NCI-H1694 (cell line): ENCODE measurements at regions not wholly inside any gene's neighbourhood (a gene's known extent, or its start where the extent isn't known, plus 50 kb on each side); places are given as distances from the start of the nearest gene placed in this dataset.

Experiments used
- DNase-seq: peaks from one replicate; lab custom pipeline; 2025; lab: John Stamatoyannopoulos, UW

DNA sequence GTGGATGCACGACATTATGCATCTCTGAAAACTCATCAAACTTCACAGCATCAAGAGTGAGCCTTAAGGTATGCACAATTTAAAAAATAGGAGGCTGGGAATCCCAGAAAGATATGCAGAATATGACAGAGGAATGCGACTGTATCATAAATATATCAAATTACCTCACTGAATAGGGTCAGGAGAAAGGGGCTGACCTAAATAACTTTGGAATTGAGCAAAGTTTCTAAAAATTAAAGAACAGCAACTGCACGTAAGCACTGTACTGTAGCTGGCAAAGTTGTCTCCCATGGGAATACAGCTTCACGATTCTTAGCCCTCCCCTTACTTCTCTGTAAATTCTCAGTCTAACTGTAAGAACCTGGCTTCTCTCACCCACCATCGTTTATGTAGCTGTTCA is 397.4 kb upstream of the ZFP42 start:
- no peak for DNase-seq

DNA sequence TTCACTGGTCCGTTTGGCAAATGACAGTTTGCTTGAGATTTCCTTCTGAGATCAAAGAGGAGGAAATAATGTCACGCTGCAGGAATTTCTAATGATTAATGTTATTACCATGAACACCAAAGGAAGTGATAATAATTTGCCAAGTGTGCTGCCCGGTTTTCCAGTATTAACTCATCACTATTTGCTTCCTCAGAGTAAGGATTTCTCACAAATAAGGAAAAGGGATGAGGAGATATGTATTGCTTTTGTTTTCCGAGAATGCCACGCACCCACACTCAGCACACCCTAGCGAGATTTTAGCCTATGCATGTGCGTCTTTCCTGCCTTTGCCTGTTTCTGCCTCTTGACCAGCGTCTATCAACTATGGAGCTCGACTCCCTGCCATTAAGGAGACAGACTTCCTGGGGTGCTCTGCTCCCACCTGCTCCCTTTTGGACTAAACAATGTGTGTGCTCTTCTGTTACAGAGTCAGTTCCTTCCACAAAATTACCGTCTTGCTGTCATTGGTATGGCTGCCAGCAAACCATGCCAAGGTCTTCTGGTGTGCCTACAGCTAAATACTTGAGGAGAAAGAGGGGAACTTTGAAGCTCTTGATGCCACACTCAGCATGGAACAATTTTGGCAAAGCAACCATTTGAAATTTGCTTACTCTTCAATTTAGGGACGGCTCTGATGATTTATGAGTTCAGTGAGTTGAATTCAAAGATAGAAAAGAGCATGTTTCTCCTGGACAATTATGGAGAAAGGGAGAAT is 393.1 kb upstream of the ZFP42 start:
- no peak for DNase-seq

DNA sequence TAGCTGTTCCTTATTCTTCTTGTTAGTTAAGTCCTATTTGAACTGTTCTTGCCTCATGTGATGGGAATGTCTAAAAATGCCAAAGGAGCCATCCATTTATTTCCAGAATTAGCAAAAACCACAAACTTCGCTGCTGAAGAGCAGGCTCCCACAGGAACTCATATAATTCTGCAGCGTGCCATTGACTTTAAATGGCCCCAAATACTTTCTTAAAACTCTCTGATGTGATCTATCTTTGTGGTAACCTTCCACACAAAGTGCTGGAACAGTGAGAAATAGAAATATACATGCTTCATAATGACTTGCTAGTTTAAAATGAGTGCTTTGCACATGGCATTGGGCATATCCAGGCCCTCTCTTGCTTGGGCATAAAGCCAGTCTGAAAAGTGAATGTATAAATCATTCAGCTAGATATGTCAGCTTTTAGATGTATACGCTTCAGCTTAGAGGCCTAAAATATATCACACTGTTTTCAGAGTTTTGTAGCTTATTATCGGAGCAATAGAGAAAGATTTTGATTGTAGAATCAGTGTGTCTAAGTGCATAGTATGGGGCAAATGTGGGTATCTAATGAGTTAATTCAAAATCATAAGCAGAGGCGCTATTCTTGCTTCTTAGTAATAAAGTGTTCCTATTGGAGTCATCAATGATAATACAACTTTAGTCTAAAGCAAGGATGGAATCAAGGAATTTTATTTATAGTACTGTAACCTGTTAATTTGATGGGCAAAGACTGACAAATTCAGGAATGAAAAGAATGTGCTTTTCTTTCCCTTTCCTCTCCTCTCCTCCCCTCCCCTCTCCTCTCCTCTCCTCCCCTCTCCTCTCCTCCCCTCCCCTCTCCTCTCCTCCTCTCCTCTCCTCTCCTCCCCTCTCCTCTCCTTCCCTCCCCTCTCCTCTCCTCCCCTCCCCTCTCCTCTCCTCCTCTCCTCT is 392.2 kb upstream of the ZFP42 start:
- DNase-seq: no peak

DNA sequence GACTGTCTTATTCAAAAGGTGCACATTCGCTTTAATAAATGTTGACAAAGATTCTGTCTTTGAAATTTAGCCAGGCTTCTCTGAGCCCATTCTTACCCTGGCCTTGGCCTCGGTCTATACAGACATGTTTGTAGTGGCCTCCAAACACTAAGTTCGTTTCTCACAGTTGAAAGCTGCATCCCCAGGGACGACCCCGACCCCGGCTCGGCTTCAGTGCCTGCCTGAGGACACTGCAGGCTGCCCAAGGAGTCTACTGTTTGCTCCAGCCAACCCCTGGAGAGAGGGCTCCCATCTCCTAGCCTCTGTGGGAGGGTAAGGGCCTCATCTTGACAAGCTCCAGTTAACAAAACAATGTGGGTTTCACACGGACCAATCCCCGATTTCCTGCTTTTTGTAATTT is 390.6 kb upstream of the ZFP42 start:
- no peak for DNase-seq

DNA sequence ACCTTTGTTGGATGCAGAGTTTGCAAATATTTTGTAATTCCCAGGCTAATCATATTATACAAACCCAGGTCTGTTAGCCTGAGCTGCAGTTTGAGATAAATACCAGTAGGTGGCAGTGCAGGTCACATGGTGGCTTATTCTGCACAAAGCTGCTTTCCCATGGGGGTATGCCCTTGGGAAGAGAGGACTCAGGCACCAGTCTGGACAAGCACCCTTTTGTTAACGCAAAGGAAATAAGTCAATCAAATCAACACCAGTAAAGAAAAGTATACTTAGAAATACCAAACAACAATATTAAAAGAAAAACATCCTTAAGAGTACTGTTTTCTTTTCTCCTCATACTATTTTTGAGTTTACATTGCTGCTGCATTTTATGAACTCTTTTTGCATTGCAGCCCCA is 389.0 kb upstream of the ZFP42 start:
- peak; percentile 11 for DNase-seq

DNA sequence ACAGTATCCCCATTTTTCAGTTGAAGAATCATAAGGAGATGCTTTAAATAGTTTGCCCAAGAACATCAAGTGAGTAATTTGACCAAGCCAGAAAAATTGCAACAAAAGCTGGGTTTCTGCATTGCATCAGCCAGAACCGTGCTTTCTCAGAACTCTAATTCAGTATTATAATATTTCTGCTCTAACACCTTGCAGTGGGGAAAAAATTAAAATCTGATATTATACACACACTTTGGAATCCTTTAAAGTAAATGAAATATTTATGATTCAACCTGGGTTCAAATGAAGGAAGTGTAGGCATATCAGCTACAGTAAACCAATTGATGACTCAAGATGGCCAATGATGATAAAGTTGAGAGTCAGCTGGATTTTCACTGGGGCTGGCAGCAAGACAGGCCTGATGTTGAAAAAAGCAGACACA is 387.6 kb upstream of the ZFP42 start:
- DNase-seq: no peak

DNA sequence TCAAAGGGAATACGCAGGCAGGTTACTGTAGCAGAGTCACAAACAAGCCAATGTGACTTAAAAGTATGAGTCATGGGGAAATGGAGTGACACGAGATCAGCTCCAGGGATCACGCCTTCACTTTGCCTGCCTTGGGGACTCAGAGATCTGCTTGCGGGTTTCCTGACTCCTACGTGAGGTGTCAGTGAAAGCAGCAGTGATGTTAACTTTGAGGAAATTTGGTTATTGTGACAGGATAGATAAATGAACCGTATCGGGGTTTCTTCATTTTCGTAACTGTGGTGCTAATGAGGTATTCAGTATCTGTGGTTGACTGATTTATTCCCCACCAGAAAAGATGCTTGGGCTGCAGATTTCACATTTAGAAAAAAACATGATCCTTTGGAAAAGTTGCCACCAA is 383.3 kb upstream of the ZFP42 start:
- DNase-seq: no peak

DNA sequence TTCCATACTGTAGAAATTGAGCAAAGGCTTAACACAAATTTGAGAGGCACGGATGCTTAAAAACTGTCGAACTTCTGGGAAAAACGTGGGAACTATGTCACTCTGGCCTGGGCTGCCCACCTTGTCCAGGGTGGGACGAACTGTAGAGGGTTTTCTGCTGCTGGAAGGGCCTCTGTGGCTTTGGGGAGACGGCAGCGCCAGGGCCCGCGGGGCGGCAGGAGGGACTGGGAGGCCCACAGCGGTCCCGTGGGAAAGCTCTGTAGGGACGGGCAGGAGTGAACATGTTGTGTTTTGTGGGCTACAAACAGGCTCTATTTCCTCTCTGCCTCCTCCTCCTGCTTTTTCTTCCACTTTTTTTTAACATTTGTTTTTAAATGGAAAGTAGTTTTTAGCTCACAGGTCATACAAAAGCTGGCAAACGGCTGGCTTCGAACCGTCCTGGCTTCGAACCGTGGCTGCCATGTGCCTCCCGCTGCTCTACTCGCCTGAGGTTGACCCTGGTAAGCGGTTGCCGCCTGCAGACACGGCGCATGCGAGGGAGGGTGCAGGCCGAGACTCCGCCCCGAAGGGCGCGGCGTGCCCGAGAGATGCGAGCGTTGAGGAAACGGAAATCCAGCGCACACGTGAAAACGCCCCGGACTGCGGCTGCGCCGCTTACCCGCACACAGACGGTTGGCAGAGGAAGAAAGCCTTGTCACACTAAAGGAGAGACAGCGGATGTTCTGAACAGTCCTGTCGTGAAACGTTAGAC is 382.3 kb upstream of the ZFP42 start:
- no peak for DNase-seq

DNA sequence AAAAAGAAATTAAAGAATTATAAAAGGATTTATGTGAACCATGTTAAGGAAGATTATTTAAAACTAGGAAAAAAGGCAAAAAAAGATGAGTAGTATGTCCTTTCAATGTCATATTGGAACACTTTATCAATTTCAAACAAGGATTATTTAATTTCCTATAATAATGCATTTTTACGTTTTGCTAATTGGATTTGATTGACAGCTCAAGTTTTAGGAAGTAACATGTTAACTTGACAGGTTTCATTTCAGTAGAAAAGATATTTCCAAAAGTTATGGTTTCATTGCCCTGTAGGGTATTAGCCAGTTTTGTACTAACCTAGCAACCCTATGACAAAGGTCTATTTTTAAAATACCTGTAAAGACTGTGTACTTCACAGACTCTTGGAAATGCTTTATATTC is 379.6 kb upstream of the ZFP42 start:
- no peak for DNase-seq

DNA sequence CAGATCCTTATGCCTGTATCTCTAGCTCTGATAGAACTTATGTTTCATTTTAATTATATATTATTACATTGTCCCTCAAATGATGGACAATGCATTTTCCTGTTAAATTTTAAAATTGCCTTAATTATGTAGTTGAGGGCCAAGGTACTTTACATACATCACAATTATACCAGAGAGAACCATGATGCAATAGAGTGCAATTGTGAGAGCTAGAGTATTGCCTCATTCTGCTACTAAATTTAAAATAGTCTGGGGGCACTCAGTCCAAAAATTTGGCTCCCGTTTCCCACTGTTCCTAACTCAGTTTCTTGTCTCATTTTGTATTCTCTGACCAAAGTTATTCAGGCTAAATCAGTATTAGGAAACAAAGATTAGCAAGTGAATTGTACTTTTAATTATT is 378.5 kb upstream of the ZFP42 start:
- no peak for DNase-seq

DNA sequence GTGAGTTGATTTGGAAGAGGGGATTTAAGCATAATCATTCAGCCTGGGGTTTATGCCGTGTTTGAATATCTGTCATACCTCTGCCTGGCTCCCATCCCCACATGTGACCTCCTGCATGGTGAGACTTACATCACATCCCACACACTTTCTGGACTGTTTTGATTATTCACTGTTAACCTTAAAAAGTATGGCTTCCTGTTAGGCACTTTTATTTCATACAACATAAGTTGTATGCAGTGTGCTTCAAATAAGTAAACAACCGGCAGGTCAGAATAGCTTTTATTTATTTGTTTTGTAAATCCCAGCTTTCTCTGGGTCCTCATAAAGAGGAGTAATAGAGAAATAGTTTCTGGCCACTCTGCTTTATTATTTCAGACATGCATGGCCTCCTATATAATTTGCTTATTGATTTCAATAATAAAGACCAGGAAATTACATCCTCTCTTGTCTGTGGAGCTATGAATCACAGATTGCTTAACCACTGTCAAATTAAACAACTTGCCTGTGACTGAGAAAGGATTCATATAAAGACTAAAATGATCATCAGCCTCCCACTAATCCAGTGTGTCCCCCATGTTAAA is 376.8 kb upstream of the ZFP42 start:
- DNase-seq: no peak

DNA sequence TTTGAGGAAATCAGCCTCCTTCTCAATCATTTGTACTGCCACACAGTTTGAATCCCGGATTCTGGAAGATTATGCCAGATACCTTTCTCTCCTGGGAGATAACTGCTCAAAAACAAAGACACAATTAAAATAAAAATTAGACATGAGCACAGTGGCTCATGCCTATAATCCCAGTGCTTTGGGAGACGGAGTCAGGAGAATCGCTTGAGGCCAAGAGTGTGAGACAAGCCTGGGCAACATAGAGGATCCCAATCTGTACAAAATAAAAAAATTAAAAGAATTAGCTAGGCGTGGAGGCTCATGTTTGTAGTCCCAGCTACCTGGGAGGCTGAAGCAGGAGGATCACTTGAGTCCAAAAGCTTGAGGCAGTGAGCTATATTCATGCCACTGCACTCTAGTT is 376.3 kb upstream of the ZFP42 start:
- no peak for DNase-seq

DNA sequence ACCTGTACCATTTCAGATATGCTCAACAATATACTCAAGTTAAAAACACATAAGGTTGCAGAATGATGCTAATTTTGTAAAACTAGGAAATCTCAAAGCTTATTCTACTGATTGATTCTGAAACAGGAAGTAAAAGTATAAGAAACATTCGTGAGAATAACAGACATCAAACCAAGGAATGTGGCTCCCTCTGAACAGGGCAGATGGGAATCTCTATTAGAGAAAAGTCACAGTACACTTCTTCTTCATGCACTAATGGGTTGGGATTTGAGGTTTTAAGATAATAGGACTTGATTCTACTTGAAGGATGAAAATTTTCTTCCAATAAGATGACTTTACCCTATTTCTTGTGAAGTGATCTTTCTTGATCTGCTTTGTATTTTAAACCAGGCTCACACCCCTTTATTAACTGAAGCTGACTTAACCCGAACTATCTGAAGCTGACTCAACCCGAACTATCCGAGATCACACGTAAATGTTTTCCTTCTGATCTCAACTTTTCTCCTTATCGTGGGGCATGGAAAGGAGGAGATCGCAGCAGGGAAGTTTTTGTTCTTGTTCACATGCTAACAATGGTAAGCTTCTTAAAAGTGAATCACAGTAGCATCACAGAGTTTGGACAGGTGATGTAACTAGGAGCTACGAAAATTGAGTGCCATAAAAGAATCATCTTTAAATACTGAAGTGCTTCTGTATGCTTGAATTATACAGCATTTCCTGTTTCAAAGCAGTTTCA is 363.1 kb upstream of the ZFP42 start:
- no peak for DNase-seq

DNA sequence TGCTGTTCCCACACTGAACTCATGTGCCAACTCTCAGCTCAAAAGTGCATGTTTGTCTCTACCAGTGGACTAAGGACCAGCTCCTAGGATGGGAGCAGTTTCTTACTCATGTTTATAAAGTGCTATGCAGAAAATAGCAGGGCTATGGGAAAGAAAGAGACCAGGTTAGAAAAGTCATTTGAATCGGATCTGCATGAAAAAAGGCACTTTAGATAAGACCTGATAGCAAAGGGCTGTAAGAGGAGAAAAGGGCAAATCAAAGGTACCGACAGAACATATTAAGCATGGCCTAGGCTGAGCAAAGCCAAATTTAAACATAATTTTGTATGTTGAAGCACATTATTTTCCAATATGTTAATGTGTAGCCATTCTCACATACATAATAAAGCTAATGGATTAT is 362.3 kb upstream of the ZFP42 start:
- DNase-seq: no peak

DNA sequence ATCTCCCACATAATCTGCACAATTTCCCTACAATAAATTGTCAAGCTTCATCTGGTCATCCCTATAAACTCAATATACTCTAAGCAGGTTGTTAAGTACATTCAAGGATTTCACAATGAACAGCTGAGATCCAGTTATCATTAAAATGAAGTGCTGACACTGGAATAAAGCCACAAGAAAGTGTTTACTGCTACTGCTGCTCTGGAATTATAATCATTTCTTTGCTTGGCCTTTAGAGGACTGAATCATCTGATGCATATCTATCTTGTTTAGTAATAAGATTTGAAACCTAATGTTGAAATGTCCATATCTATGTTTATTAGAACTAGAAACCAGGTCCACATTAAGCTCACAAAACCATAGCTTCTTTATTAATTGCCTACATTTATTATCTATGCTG is 338.6 kb upstream of the ZFP42 start:
- DNase-seq: no peak

DNA sequence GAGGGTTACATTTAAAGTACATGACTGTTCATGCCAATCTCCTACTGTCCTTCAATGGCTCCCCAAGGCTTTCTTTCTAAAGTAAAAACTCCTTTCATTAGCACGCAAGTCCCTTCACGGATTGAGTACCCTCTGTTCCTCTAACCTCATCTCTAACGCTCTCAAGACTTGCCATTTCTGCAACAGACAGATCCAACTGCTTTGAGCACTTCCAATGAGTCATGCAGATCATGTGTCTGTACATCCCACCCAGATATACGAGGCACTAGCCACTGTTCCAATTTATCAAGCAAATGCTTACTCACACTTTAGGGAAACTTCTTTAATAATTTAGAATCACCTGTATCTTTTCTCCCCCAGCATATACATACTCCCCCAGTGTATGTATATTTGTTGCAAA is 332.5 kb upstream of the ZFP42 start:
- DNase-seq: no peak

DNA sequence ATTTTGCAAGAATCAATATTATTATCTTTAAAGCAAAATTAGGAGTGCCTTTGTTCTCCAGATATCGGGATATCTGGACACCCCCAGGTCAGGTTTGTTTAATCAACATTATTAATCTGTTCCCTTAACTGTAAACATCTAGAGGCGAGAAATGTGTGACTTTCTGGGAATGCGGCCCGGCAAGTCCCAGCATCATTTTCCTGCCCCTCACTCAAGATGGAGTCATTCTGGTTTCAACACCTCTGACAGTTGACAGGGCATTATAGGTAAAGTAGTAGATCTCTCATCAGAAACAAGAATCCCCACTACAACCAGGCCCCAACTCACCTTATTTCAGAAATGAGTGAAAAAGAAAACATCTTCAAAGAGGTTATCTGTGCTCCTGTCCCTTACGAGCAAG is 331.6 kb upstream of the ZFP42 start:
- no peak for DNase-seq

DNA sequence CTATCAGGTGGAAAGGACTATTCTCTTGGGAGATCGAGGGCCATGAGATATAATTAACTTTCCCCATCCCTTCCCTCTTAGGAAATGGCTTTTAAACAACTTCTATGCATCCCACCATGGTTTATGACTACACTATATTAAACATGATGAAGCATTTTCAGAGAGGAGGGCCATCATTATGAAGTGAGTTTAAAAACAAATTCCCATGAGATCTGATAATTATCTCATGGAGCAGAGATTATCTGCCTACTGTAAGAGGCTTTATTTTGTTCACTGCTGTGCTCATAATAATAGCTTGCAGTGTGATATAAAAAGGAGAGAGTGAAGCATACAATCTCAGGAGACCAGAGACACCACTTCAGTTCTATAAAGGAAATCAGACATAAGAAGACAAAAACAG is 330.5 kb upstream of the ZFP42 start:
- no peak for DNase-seq

DNA sequence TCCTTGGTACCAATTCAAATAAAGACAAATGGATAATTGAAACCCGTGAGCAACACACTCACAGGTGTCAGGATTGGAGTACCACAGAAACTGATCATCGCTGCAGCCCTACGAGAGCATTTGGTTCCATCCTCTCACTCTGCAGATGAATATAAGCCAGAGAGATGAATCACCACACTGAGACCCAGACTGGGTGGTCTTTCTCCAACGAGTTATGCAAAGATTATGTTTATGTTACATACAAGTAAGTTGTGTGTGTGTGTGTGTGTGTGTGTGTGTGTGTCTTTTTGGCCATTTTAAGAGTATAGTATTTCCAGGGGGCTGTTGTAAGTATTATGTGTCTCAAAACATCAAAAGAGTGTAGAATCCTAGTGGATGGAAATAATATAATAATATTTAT is 329.5 kb upstream of the ZFP42 start:
- no peak for DNase-seq

DNA sequence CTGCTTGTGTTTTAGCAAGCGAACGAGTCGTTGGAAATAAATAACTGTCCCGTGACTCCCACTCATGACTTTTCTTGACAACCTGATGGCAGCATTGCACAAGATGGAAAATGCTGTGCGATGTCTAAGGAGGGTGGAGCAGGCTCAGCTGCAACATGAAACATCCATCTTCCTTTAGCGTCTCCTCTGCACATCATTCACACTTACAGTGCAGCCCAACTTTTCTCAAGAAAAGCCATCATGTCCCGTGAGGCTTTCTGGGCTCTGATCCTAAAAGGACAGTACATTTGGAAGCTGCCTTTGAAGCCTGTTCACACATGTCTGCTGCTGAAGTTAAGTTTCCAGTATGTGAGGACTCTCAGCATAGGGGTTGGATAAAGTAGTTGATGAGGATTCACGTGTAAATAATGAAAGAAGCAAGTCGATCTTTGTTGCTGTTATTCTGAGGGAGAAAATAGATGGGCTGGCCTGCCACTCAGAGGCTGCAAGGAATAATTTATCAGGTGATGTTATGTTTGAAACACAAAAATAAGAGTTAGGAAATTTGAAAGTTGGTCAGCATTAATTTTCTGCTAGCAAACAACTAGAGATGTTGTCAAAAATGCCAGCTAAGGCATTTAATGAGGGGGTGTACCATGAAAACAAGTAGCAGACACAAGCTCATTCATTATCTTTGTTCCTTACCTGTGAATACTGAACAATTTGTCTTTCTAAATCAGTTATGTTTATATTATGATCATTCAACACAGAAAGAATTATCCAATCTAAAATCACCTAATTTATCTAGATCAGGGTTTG is 328.7 kb upstream of the ZFP42 start:
- DNase-seq: no peak
